ENCODE measurements at regions not wholly inside any gene's neighbourhood (a gene's known extent, or its start where the extent isn't known, plus 50 kb on each side); places are given as distances from the start of the nearest gene placed in this dataset.

- Histone ChIP-seq H3K4me3 (no peak overlapping the region), H3K27ac (no peak overlapping the region), H3K36me3 (ENCODE audit: low read depth, missing control alignments) (no peaks in the 10 kb centered on the region), H3K27me3 (no peaks in the 10 kb centered on the region), H3K9me3 (no peaks in the 10 kb centered on the region), H3K4me1 (no peaks in the 10 kb centered on the region)
- TF ChIP-seq, protein P1, sequence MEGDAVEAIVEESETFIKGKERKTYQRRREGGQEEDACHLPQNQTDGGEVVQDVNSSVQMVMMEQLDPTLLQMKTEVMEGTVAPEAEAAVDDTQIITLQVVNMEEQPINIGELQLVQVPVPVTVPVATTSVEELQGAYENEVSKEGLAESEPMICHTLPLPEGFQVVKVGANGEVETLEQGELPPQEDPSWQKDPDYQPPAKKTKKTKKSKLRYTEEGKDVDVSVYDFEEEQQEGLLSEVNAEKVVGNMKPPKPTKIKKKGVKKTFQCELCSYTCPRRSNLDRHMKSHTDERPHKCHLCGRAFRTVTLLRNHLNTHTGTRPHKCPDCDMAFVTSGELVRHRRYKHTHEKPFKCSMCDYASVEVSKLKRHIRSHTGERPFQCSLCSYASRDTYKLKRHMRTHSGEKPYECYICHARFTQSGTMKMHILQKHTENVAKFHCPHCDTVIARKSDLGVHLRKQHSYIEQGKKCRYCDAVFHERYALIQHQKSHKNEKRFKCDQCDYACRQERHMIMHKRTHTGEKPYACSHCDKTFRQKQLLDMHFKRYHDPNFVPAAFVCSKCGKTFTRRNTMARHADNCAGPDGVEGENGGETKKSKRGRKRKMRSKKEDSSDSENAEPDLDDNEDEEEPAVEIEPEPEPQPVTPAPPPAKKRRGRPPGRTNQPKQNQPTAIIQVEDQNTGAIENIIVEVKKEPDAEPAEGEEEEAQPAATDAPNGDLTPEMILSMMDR (IDR thresholded peaks at IDR 0.05), result no peak
- no peak for TF ChIP-seq POLR2A (IDR thresholded peaks at IDR 0.05)
- DNase-seq, result no peak
- WGBS, 2 donors, result 80 to 90% methylated on average over 1 of the region's 1 CpG
- intact Hi-C loops (cut with DNase I; ENCODE audit: low total_unique reads), result no loop called here
These were observed 54.3 kb upstream of the CERS6 start for GRCh38 chr2:168401771-168402170.

GRCh38 chr2:168402531-168402930, 53.5 kb upstream of the CERS6 start:
- intact Hi-C loops (cut with DNase I; ENCODE audit: low total_unique reads), result no loop called here
- no peak overlapping the region for H3K27ac ChIP-seq
- TF ChIP-seq, protein P1 (IDR thresholded peaks at IDR 0.05), result no peak
- TF ChIP-seq POLR2A (IDR thresholded peaks at IDR 0.05), result no peak
- no peak for DNase-seq
- H3K36me3 ChIP-seq (ENCODE audit: low read depth, missing control alignments), result no peaks in the 10 kb centered on the region
- H3K4me3 ChIP-seq, result no peak overlapping the region
- WGBS, 2 donors, result 92 to 97% methylated on average over 1 of the region's 1 CpG
- H3K4me1 ChIP-seq, result no peaks in the 10 kb centered on the region
- no peaks in the 10 kb centered on the region for H3K9me3 ChIP-seq
- H3K27me3 ChIP-seq, result no peaks in the 10 kb centered on the region

DNA sequence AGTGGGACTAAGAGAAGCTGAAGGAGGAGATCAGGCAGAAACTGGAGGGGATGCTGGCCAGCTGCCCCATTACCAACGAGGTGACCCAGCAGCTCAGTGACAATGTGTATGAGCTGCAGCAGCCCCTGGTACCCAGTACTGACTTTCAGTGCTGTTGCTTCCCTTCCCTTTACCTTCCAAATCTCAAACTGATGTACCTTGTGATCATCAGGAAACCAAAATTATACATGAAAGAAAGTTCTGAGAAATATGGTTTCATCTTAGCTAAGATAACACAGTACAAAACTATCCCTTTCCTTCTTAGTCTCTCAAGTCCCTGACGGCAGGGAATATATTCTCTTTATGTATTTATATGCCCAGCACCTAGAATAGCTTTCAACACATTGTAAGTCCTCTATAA, 52.3 kb upstream of the CERS6 start:
- H3K27ac ChIP-seq, result no peak overlapping the region
- no peaks in the 10 kb centered on the region for H3K27me3 ChIP-seq
- no peak for DNase-seq
- no peaks in the 10 kb centered on the region for H3K4me1 ChIP-seq
- 83 to 94% methylated on average over 2 of the region's 2 CpGs for WGBS, 2 donors
- H3K4me3 ChIP-seq, result no peak overlapping the region
- H3K9me3 ChIP-seq, result no peaks in the 10 kb centered on the region
- intact Hi-C loops (cut with DNase I; ENCODE audit: low total_unique reads), result no loop called here
- no peaks in the 10 kb centered on the region for H3K36me3 ChIP-seq (ENCODE audit: low read depth, missing control alignments)
- TF ChIP-seq, protein P1 (IDR thresholded peaks at IDR 0.05), result no peak
- TF ChIP-seq POLR2A (IDR thresholded peaks at IDR 0.05), result no peak

DNA sequence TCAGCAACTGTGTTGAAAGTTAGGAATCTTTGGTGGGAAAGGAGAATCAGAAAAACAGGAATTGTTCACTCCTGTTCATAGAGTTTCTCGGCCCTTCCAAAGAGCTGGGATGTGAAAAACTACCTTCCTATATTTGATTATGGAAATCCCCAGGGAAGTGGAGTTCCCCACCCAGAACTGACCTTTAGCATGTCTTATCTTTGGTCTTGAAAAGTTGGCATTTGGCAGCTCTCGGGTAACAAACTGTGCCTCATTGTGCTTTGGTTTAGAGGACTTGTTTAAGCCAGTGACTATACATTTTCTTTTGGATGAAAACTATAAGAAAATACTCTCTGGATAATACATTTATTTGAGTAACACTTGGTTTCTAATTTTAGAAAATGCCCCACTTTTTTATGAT, 51.3 kb upstream of the CERS6 start:
- TF ChIP-seq, protein P1 (IDR thresholded peaks at IDR 0.05), result no peak
- no peak for TF ChIP-seq POLR2A (IDR thresholded peaks at IDR 0.05)
- Histone ChIP-seq H3K27ac (no peak overlapping the region), H3K27me3 (no peaks in the 10 kb centered on the region), H3K9me3 (no peaks in the 10 kb centered on the region), H3K4me1 (no peaks in the 10 kb centered on the region), H3K36me3 (ENCODE audit: low read depth, missing control alignments) (no peaks in the 10 kb centered on the region), H3K4me3 (no peak overlapping the region)
- intact Hi-C loops (cut with DNase I; ENCODE audit: low total_unique reads), result no loop called here
- DNase-seq, result no peak
- 56 to 64% methylated on average over 2 of the region's 2 CpGs for WGBS, 2 donors

All from testis (tissue), 2 donors.